ENCODE measurements at regions not wholly inside any gene's neighbourhood (a gene's known extent, or its start where the extent isn't known, plus 50 kb on each side); places are given as distances from the start of the nearest gene placed in this dataset.

GRCh38 chr3:55286693-55287092, 200.4 kb downstream of the WNT5A start:
- no peaks in the 10 kb centered on the region for H3K36me3 ChIP-seq (ENCODE audit: control insufficient read depth in 1 of 2, insufficient read depth in 2 of 2, low read length in 2 of 2)
- no peak overlapping the region for H3K4ac ChIP-seq (ENCODE audit: low read depth, low read length)
- no peak overlapping the region for H4K12ac ChIP-seq (ENCODE audit: low read depth, low read length)
- no peak overlapping the region for H3K18ac ChIP-seq (ENCODE audit: low read length)
- no peak for DNase-seq
- H3K79me2 ChIP-seq (ENCODE audit: control insufficient read depth, insufficient read depth, low read length, poor library complexity), result no peaks in the 10 kb centered on the region
- H2BK120ac ChIP-seq (ENCODE audit: insufficient read depth, low read length, poor library complexity), result no peak overlapping the region
- no peak overlapping the region for H3K4me3 ChIP-seq (ENCODE audit: low read depth, low read length)
- no peaks in the 10 kb centered on the region for H3K9me3 ChIP-seq (ENCODE audit: insufficient read depth, low read depth, low read length)
- no peaks in the 10 kb centered on the region for H3K27me3 ChIP-seq (ENCODE audit: insufficient read depth, low read length)
- H2BK5ac ChIP-seq (ENCODE audit: low read depth, low read length, poor library complexity), result no peak overlapping the region
- WGBS (ENCODE audit: extremely low coverage, insufficient coverage, insufficient read length), result no CpG with 5 or more reads among the region's 1 CpG
- H3K9ac ChIP-seq (ENCODE audit: low read length), result no peak overlapping the region
- H3K4me1 ChIP-seq (ENCODE audit: control insufficient read depth in 1 of 2, insufficient read depth in 2 of 2, low read length in 2 of 2), result peaks cover 5 to 8% of the 10 kb centered on the region in 2 experiments
- H3K23ac ChIP-seq (ENCODE audit: low read length), result no peak overlapping the region
- H3K27ac ChIP-seq (ENCODE audit: low read depth, low read length), result no peak overlapping the region
- no peak overlapping the region for H4K8ac ChIP-seq (ENCODE audit: low read depth, low read length)
- no peak overlapping the region for H3K14ac ChIP-seq (ENCODE audit: low read length)
- no peak overlapping the region for H2BK12ac ChIP-seq (ENCODE audit: low read length)
- no peaks in the 10 kb centered on the region for H3K79me1 ChIP-seq (ENCODE audit: low read length)
- H2AFZ ChIP-seq (ENCODE audit: insufficient read depth, low read length, poor library complexity), result no peak overlapping the region
- H2AK5ac ChIP-seq (ENCODE audit: low read length), result no peak overlapping the region
- no peak overlapping the region for H3K4me2 ChIP-seq (ENCODE audit: low read length)
- H4K91ac ChIP-seq (ENCODE audit: low read depth, low read length), result no peak overlapping the region

- peaks cover 5 to 8% of the 10 kb centered on the region in 2 experiments for H3K4me1 ChIP-seq (ENCODE audit: control insufficient read depth in 1 of 2, insufficient read depth in 2 of 2, low read length in 2 of 2)
- H3K79me2 ChIP-seq (ENCODE audit: control insufficient read depth, insufficient read depth, low read length, poor library complexity), result no peaks in the 10 kb centered on the region
- H3K9ac ChIP-seq (ENCODE audit: low read length), result no peak overlapping the region
- H2BK120ac ChIP-seq (ENCODE audit: insufficient read depth, low read length, poor library complexity), result no peak overlapping the region
- no peak overlapping the region for H3K4me3 ChIP-seq (ENCODE audit: low read depth, low read length)
- H3K14ac ChIP-seq (ENCODE audit: low read length), result no peak overlapping the region
- no peak overlapping the region for H2AFZ ChIP-seq (ENCODE audit: insufficient read depth, low read length, poor library complexity)
- H2AK5ac ChIP-seq (ENCODE audit: low read length), result no peak overlapping the region
- H3K4me2 ChIP-seq (ENCODE audit: low read length), result no peak overlapping the region
- H4K12ac ChIP-seq (ENCODE audit: low read depth, low read length), result no peak overlapping the region
- H3K27me3 ChIP-seq (ENCODE audit: insufficient read depth, low read length), result no peaks in the 10 kb centered on the region
- H3K36me3 ChIP-seq (ENCODE audit: control insufficient read depth in 1 of 2, insufficient read depth in 2 of 2, low read length in 2 of 2), result no peaks in the 10 kb centered on the region
- no peaks in the 10 kb centered on the region for H3K9me3 ChIP-seq (ENCODE audit: insufficient read depth, low read depth, low read length)
- WGBS (ENCODE audit: extremely low coverage, insufficient coverage, insufficient read length), result no CpG with 5 or more reads among the region's 2 CpGs
- no peak overlapping the region for H3K23ac ChIP-seq (ENCODE audit: low read length)
- no peak overlapping the region for H4K91ac ChIP-seq (ENCODE audit: low read depth, low read length)
- no peak overlapping the region for H3K4ac ChIP-seq (ENCODE audit: low read depth, low read length)
- H2BK5ac ChIP-seq (ENCODE audit: low read depth, low read length, poor library complexity), result no peak overlapping the region
- no peaks in the 10 kb centered on the region for H3K79me1 ChIP-seq (ENCODE audit: low read length)
- DNase-seq, result no peak
- no peak overlapping the region for H3K27ac ChIP-seq (ENCODE audit: low read depth, low read length)
- H3K18ac ChIP-seq (ENCODE audit: low read length), result no peak overlapping the region
- H2BK12ac ChIP-seq (ENCODE audit: low read length), result no peak overlapping the region
- H4K8ac ChIP-seq (ENCODE audit: low read depth, low read length), result no peak overlapping the region
Measured at GRCh38 chr3:55285156-55285555, 201.9 kb downstream of the WNT5A start.

- H3K14ac ChIP-seq (ENCODE audit: low read length), result no peak overlapping the region
- H3K23ac ChIP-seq (ENCODE audit: low read length), result no peak overlapping the region
- H2BK120ac ChIP-seq (ENCODE audit: insufficient read depth, low read length, poor library complexity), result no peak overlapping the region
- H4K8ac ChIP-seq (ENCODE audit: low read depth, low read length), result peak overlapping the region; percentile 32
- H2BK12ac ChIP-seq (ENCODE audit: low read length), result no peak overlapping the region
- no peak overlapping the region for H4K91ac ChIP-seq (ENCODE audit: low read depth, low read length)
- H2AK5ac ChIP-seq (ENCODE audit: low read length), result peak overlapping the region; percentile 53
- no CpG with 5 or more reads among the region's 2 CpGs for WGBS (ENCODE audit: extremely low coverage, insufficient coverage, insufficient read length)
- no peaks in the 10 kb centered on the region for H3K79me2 ChIP-seq (ENCODE audit: control insufficient read depth, insufficient read depth, low read length, poor library complexity)
- no peaks in the 10 kb centered on the region for H3K27me3 ChIP-seq (ENCODE audit: insufficient read depth, low read length)
- H3K27ac ChIP-seq (ENCODE audit: low read depth, low read length), result no peak overlapping the region
- no peak overlapping the region for H4K12ac ChIP-seq (ENCODE audit: low read depth, low read length)
- H2AFZ ChIP-seq (ENCODE audit: insufficient read depth, low read length, poor library complexity), result no peak overlapping the region
- H3K4ac ChIP-seq (ENCODE audit: low read depth, low read length), result no peak overlapping the region
- no peak overlapping the region for H3K18ac ChIP-seq (ENCODE audit: low read length)
- no peaks in the 10 kb centered on the region for H3K36me3 ChIP-seq (ENCODE audit: control insufficient read depth in 1 of 2, insufficient read depth in 2 of 2, low read length in 2 of 2)
- H3K79me1 ChIP-seq (ENCODE audit: low read length), result no peaks in the 10 kb centered on the region
- peaks cover 5 to 8% of the 10 kb centered on the region in 2 experiments for H3K4me1 ChIP-seq (ENCODE audit: control insufficient read depth in 1 of 2, insufficient read depth in 2 of 2, low read length in 2 of 2)
- no peak overlapping the region for H3K4me2 ChIP-seq (ENCODE audit: low read length)
- DNase-seq, result no peak
- no peak overlapping the region for H2BK5ac ChIP-seq (ENCODE audit: low read depth, low read length, poor library complexity)
- H3K4me3 ChIP-seq (ENCODE audit: low read depth, low read length), result no peak overlapping the region
- no peak overlapping the region for H3K9ac ChIP-seq (ENCODE audit: low read length)
- no peaks in the 10 kb centered on the region for H3K9me3 ChIP-seq (ENCODE audit: insufficient read depth, low read depth, low read length)
Measured at GRCh38 chr3:55283441-55283925, 203.6 kb downstream of the WNT5A start.

- no peak overlapping the region for H3K4me3 ChIP-seq (ENCODE audit: low read depth, low read length)
- H4K12ac ChIP-seq (ENCODE audit: low read depth, low read length), result no peak overlapping the region
- no peaks in the 10 kb centered on the region for H3K79me2 ChIP-seq (ENCODE audit: control insufficient read depth, insufficient read depth, low read length, poor library complexity)
- no peak overlapping the region for H3K18ac ChIP-seq (ENCODE audit: low read length)
- no peak overlapping the region for H2BK5ac ChIP-seq (ENCODE audit: low read depth, low read length, poor library complexity)
- no peak overlapping the region for H3K4me2 ChIP-seq (ENCODE audit: low read length)
- no peak overlapping the region for H2AK5ac ChIP-seq (ENCODE audit: low read length)
- no peak overlapping the region for H2BK120ac ChIP-seq (ENCODE audit: insufficient read depth, low read length, poor library complexity)
- H3K23ac ChIP-seq (ENCODE audit: low read length), result no peak overlapping the region
- DNase-seq, result no peak
- WGBS (ENCODE audit: extremely low coverage, insufficient coverage, insufficient read length), result no CpG with 5 or more reads among the region's 4 CpGs
- no peaks in the 10 kb centered on the region for H3K36me3 ChIP-seq (ENCODE audit: control insufficient read depth in 1 of 2, insufficient read depth in 2 of 2, low read length in 2 of 2)
- H3K27me3 ChIP-seq (ENCODE audit: insufficient read depth, low read length), result no peaks in the 10 kb centered on the region
- no peaks in the 10 kb centered on the region for H3K9me3 ChIP-seq (ENCODE audit: insufficient read depth, low read depth, low read length)
- H4K8ac ChIP-seq (ENCODE audit: low read depth, low read length), result peak overlapping the region; percentile 42
- H2BK12ac ChIP-seq (ENCODE audit: low read length), result no peak overlapping the region
- H3K4ac ChIP-seq (ENCODE audit: low read depth, low read length), result no peak overlapping the region
- H3K4me1 ChIP-seq (ENCODE audit: control insufficient read depth in 1 of 2, insufficient read depth in 2 of 2, low read length in 2 of 2), result peaks cover 5 to 8% of the 10 kb centered on the region in 2 experiments
- no peak overlapping the region for H3K9ac ChIP-seq (ENCODE audit: low read length)
- no peak overlapping the region for H3K27ac ChIP-seq (ENCODE audit: low read depth, low read length)
- H4K91ac ChIP-seq (ENCODE audit: low read depth, low read length), result no peak overlapping the region
- no peaks in the 10 kb centered on the region for H3K79me1 ChIP-seq (ENCODE audit: low read length)
- H3K14ac ChIP-seq (ENCODE audit: low read length), result no peak overlapping the region
- H2AFZ ChIP-seq (ENCODE audit: insufficient read depth, low read length, poor library complexity), result no peak overlapping the region
Measured at GRCh38 chr3:55282994-55283393, 204.1 kb downstream of the WNT5A start.
